ENCODE measurements at regions not wholly inside any gene's neighbourhood (a gene's known extent, or its start where the extent isn't known, plus 50 kb on each side); places are given as distances from the start of the nearest gene placed in this dataset.
"Not testable (repeated sequence)": the region's sequence is repeated elsewhere in the genome, so short reads cannot be mapped to it uniquely, and the experiment has no call there.

- no peaks in the 10 kb centered on the region for H3K9me3 Mint-ChIP-seq
- no peak overlapping the region for H3K27ac Mint-ChIP-seq
- TF ChIP-seq, protein P1, sequence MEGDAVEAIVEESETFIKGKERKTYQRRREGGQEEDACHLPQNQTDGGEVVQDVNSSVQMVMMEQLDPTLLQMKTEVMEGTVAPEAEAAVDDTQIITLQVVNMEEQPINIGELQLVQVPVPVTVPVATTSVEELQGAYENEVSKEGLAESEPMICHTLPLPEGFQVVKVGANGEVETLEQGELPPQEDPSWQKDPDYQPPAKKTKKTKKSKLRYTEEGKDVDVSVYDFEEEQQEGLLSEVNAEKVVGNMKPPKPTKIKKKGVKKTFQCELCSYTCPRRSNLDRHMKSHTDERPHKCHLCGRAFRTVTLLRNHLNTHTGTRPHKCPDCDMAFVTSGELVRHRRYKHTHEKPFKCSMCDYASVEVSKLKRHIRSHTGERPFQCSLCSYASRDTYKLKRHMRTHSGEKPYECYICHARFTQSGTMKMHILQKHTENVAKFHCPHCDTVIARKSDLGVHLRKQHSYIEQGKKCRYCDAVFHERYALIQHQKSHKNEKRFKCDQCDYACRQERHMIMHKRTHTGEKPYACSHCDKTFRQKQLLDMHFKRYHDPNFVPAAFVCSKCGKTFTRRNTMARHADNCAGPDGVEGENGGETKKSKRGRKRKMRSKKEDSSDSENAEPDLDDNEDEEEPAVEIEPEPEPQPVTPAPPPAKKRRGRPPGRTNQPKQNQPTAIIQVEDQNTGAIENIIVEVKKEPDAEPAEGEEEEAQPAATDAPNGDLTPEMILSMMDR (IDR thresholded peaks at IDR 0.05; ENCODE audit: unreplicated experiment) = no peak
- no peak for DNase-seq (ENCODE audit: low spot score in 2 of 2, unreplicated experiment in 2 of 2)
- H3K36me3 Mint-ChIP-seq = no peaks in the 10 kb centered on the region
- no peak overlapping the region for H3K4me3 Mint-ChIP-seq
- no peaks in the 10 kb centered on the region for H3K27me3 Mint-ChIP-seq (ENCODE audit: low read depth)
- H3K4me1 Mint-ChIP-seq = no peaks in the 10 kb centered on the region
Observed at GRCh38 chr2:114122930-114123329, 233.0 kb downstream of the ACTR3 start.

- TF ChIP-seq, protein P1 (IDR thresholded peaks at IDR 0.05; ENCODE audit: unreplicated experiment) = no peak
- Mint-ChIP-seq H3K9me3 (no peaks in the 10 kb centered on the region), H3K4me3 (no peak overlapping the region), H3K27ac (no peak overlapping the region), H3K4me1 (no peaks in the 10 kb centered on the region), H3K27me3 (ENCODE audit: low read depth) (no peaks in the 10 kb centered on the region), H3K36me3 (no peaks in the 10 kb centered on the region)
- no peak for DNase-seq (ENCODE audit: low spot score in 2 of 2, unreplicated experiment in 2 of 2)
Observed at GRCh38 chr2:114123925-114124324, 234.0 kb downstream of the ACTR3 start.

DNA sequence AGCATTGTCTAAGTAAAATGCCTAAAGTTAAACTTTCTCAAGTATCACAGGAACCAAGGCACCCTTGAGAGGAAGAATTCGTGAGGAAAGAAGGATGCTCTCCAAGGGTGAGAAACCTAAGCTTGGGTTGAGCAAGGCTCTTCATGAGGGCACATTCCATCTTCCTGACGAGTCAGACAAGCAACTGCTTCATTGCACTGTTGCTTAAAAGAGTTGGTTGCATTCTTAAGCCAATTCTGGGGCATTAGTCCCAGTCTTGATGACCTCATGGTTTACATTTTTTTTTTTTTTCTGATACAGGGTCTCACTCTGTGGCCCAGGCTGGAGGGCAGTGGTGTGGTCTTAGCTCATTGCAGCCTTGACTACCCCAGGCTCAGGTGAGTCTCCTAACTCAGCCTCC lies 237.5 kb downstream of the ACTR3 start:
- H3K27me3 Mint-ChIP-seq (ENCODE audit: low read depth) = no peaks in the 10 kb centered on the region
- DNase-seq (ENCODE audit: low spot score in 2 of 2, unreplicated experiment in 2 of 2) = no peak
- H3K36me3 Mint-ChIP-seq = no peaks in the 10 kb centered on the region
- no peaks in the 10 kb centered on the region for H3K4me1 Mint-ChIP-seq
- no peak overlapping the region for H3K27ac Mint-ChIP-seq
- no peak overlapping the region for H3K4me3 Mint-ChIP-seq
- TF ChIP-seq, protein P1 (IDR thresholded peaks at IDR 0.05; ENCODE audit: unreplicated experiment) = no peak
- peaks cover 4% of the 10 kb centered on the region for H3K9me3 Mint-ChIP-seq

- Mint-ChIP-seq H3K4me3 (no peak overlapping the region), H3K4me1 (no peaks in the 10 kb centered on the region), H3K36me3 (no peaks in the 10 kb centered on the region), H3K9me3 (peaks cover 4% of the 10 kb centered on the region), H3K27me3 (ENCODE audit: low read depth) (peaks cover 3% of the 10 kb centered on the region), H3K27ac (no peak overlapping the region)
- no peak for DNase-seq (ENCODE audit: low spot score in 2 of 2, unreplicated experiment in 2 of 2)
- TF ChIP-seq, protein P1 (IDR thresholded peaks at IDR 0.05; ENCODE audit: unreplicated experiment) = no peak
Observed at GRCh38 chr2:114128263-114128662, 238.4 kb downstream of the ACTR3 start.

DNA sequence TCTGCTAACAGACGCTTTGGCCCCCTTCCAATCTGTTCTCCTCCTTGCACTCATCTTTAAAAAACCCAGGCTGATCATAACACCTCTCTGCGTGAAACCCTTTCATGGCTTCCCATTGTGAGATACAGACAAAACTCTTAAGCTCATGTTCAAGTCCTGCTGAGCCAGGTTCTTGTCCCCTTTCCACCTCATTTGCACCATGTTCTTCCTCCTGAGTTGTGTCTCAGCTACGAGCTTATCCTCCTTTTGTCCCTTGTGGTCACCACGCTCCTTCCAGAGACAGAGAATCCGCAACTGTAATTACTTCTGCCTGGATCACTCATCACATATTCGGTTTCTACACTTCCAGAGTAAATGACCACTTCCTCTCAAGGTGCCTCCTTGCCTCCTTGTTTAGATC lies 238.8 kb downstream of the ACTR3 start:
- H3K4me1 Mint-ChIP-seq = no peaks in the 10 kb centered on the region
- DNase-seq (ENCODE audit: low spot score in 2 of 2, unreplicated experiment in 2 of 2) = no peak
- TF ChIP-seq, protein P1 (IDR thresholded peaks at IDR 0.05; ENCODE audit: unreplicated experiment) = no peak
- H3K27me3 Mint-ChIP-seq (ENCODE audit: low read depth) = peaks cover 3% of the 10 kb centered on the region
- H3K36me3 Mint-ChIP-seq = no peaks in the 10 kb centered on the region
- H3K27ac Mint-ChIP-seq = no peak overlapping the region
- peaks cover 4% of the 10 kb centered on the region for H3K9me3 Mint-ChIP-seq
- H3K4me3 Mint-ChIP-seq = no peak overlapping the region

DNA sequence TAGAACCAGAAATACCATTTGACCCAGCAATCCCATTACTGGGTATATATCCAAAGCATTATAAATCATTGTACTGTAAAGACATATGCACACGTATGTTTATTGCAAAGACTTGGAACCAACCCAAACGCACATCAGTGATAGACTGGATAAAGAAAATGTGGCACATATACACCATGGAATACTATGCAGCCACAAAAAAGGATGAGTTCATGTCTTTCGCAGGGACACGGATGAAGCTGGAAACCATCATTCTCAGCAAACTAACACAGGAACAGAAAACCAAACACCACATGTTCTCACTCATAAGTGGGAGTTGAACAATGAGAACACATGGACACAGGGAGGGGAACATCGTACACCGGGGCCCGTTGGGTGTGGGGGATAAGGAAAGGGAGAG lies 242.2 kb downstream of the ACTR3 start:
- H3K4me1 Mint-ChIP-seq; H3K27me3 Mint-ChIP-seq (ENCODE audit: low read depth); DNase-seq (ENCODE audit: low spot score in 2 of 2, unreplicated experiment in 2 of 2); H3K4me3 Mint-ChIP-seq; H3K27ac Mint-ChIP-seq; H3K36me3 Mint-ChIP-seq: not testable (repeated sequence)
- peaks cover 11% of the 10 kb centered on the region for H3K9me3 Mint-ChIP-seq

Data from mesothelial cell of epicardium (in vitro differentiated cells).